GM12878 (cell line): ENCODE measurements at regions not wholly inside any gene's neighbourhood (a gene's known extent, or its start where the extent isn't known, plus 50 kb on each side); places are given as distances from the start of the nearest gene placed in this dataset.

ENCODE experiments used
- ATAC-seq: fragments of 200-7000 bp; cut with Tn5 transposase; 3 replicates; pipeline ENCODE4 v1.9.1; 2020; ENCODE audit warnings: mild to moderate bottlenecking, moderate library complexity
- BruUV-seq: library from RNA; stranded (reverse); fragments of 400-500 nt; replicated peaks from 2 replicates; lab custom pipeline; 2021; lab: Mats Ljungman, UMichigan
- CTCF ChIA-PET: fragments of 300-600 bp; sonication (Branson Sonifier 250); formaldehyde crosslinking; extraction: SDS; loops from one replicate; lab custom pipeline; 2021; ENCODE audit warnings: inconsistent platforms; lab: Yijun Ruan, JAX
- POLR2A ChIA-PET: fragments of 350-600 bp; formaldehyde crosslinking; extraction: SDS; loops from one replicate; lab custom pipeline; 2021; ENCODE audit warnings: inconsistent platforms; lab: Charles Lee
- RAD21 ChIA-PET: fragments of 300-600 bp; sonication (Branson Sonifier 250); formaldehyde crosslinking; loops from one replicate; lab custom pipeline; 2023; ENCODE audit warnings: antibody characterized with exemption; ENCODE audit not compliant: unreplicated experiment; lab: Charles Lee
- SMC1A ChIA-PET: fragments of 300-600 bp; sonication (Branson Sonifier 250); formaldehyde crosslinking; loops from one replicate; lab custom pipeline; 2023; ENCODE audit not compliant: unreplicated experiment, uncharacterized antibody; lab: Charles Lee
- DNase-seq: peaks from one replicate; pipeline ENCODE4 v3.0.0-alpha.2; 2011; ENCODE audit warnings: low read depth, low spot score
- FAIRE-seq: peaks from 3 replicates; lab custom pipeline; 2011; peaks lifted over from hg19 to GRCh38; lab: Jason Lieb, UNC
- H2AFZ ChIP-seq: 2 replicates; pipeline ENCODE4 v1.6.0; 2011; ENCODE audit warnings: low read depth, low read length, control low read depth; ENCODE audit not compliant: control insufficient read depth
- H3K27ac ChIP-seq: 2 replicates; pipeline ENCODE4 v1.5.1; 2011; ENCODE audit warnings: control low read depth; ENCODE audit not compliant: control insufficient read depth, insufficient read depth
- H3K27me3 ChIP-seq, 2 experiments: replicated peaks in 1 of 2; 2 replicates each; pipeline versions ENCODE4 v1.6.0 to v1.6.1; 2011; ENCODE audit warnings: low read length in 1 of 2; ENCODE audit not compliant: control insufficient read depth in 2 of 2, insufficient read depth in 2 of 2
- H3K36me3 ChIP-seq, 2 experiments: 2 replicates each; pipeline ENCODE4 v1.5.1; 2011; ENCODE audit warnings: low read length in 1 of 2; ENCODE audit not compliant: control insufficient read depth in 2 of 2, insufficient read depth in 2 of 2
- H3K4me1 ChIP-seq: 2 replicates; pipeline ENCODE4 v1.6.1; 2011; ENCODE audit warnings: mild to moderate bottlenecking, low read length, moderate library complexity, mixed read lengths; ENCODE audit not compliant: control insufficient read depth, insufficient read depth
- H3K4me2 ChIP-seq: 2 replicates; pipeline ENCODE4 v1.6.0; 2011; ENCODE audit warnings: control low read depth; ENCODE audit not compliant: control insufficient read depth, insufficient read depth
- H3K4me3 ChIP-seq: fragments of 200-600 bp; sonication (generic); 2 replicates; pipeline ENCODE4 v1.5.1; 2016
- H3K79me2 ChIP-seq: 2 replicates; pipeline ENCODE4 v1.6.0; 2011; ENCODE audit warnings: low read length; ENCODE audit not compliant: control insufficient read depth, insufficient read depth
- H3K9ac ChIP-seq: 2 replicates; pipeline ENCODE4 v1.8.0; 2011; ENCODE audit warnings: low read length, control low read depth, mixed read lengths; ENCODE audit not compliant: control insufficient read depth, insufficient read depth
- H3K9me3 ChIP-seq: replicated peaks from 3 replicates; pipeline ENCODE4 v1.5.1; 2011; ENCODE audit warnings: mild to moderate bottlenecking, low read length; ENCODE audit not compliant: control insufficient read depth, insufficient read depth
- H4K20me1 ChIP-seq: 2 replicates; pipeline ENCODE4 v1.6.0; 2011; ENCODE audit not compliant: control insufficient read depth, insufficient read depth
- EGR1 ChIP-seq, 2 experiments: IDR thresholded peaks; 1 replicate in 1 of 2; 2 replicates in 1 of 2; pipeline ENCODE4 v1.6.1; 2011 to 2012; ENCODE audit warnings: low read depth in 2 of 2, low read length in 2 of 2, borderline replicate concordance in 1 of 2, mild to moderate bottlenecking in 1 of 2, moderate library complexity in 1 of 2
- ESRRA ChIP-seq: IDR thresholded peaks from 2 replicates; pipeline ENCODE4 v1.6.1; 2012; ENCODE audit warnings: mild to moderate bottlenecking, low read length, improper control_type of control experiment
- ETV6 ChIP-seq, 2 experiments: fragments of 450-650 bp in 1 of 2; IDR thresholded peaks in 1 of 2; conservative IDR thresholded peaks in 1 of 2; 2 replicates each; pipeline ENCODE4 v1.6.1; 2014; ENCODE audit warnings: antibody characterized with exemption in 1 of 2, borderline replicate concordance in 1 of 2, low read depth in 1 of 2, mild to moderate bottlenecking in 1 of 2, moderate library complexity in 1 of 2
- GATAD2B ChIP-seq: fragments of 450-650 bp; conservative IDR thresholded peaks from 2 replicates; pipeline ENCODE4 v1.6.1; 2017; ENCODE audit warnings: low read depth, mild to moderate bottlenecking, moderate library complexity
- IKZF2 ChIP-seq, 2 experiments: fragments of 450-650 bp; IDR thresholded peaks; 2 replicates each; pipeline ENCODE4 v1.6.1; 2017; ENCODE audit warnings: mild to moderate bottlenecking in 2 of 2, moderate library complexity in 2 of 2
- MTA2 ChIP-seq: fragments of 450-650 bp; IDR thresholded peaks from 2 replicates; pipeline ENCODE4 v1.6.1; 2016; ENCODE audit warnings: low read depth, mild to moderate bottlenecking, moderate library complexity
- MXI1 ChIP-seq: fragments of 150-350 bp; IDR thresholded peaks from 2 replicates; pipeline ENCODE4 v1.6.1; 2011; ENCODE audit warnings: low read depth, mild to moderate bottlenecking, inconsistent platforms, low read length, improper control_type of control experiment
- NFXL1 ChIP-seq: fragments of 450-650 bp; IDR thresholded peaks from 2 replicates; pipeline ENCODE4 v1.6.1; 2017; ENCODE audit warnings: antibody characterized with exemption, mild to moderate bottlenecking, borderline replicate concordance
- PML ChIP-seq: IDR thresholded peaks from 2 replicates; pipeline ENCODE4 v1.6.1; 2012; ENCODE audit warnings: low read length, inconsistent platforms
- SMC3 ChIP-seq: IDR thresholded peaks from 2 replicates; pipeline ENCODE4 v1.6.1; 2011; ENCODE audit warnings: low read length, improper control_type of control experiment, borderline replicate concordance
- TBL1XR1 ChIP-seq: IDR thresholded peaks from 2 replicates; pipeline ENCODE4 v1.6.1; 2012; ENCODE audit warnings: low read depth, low read length, improper control_type of control experiment
- WRNIP1 ChIP-seq: IDR thresholded peaks from 2 replicates; pipeline ENCODE4 v1.6.1; 2011; ENCODE audit warnings: low read depth, low read length, improper control_type of control experiment, borderline replicate concordance
- WGBS: methylation state at CpG from one replicate; pipeline ENCODE4 v1.1.6; 2016; ENCODE audit warnings: low lambda C conversion rate; ENCODE audit not compliant: insufficient replicate concordance, insufficient coverage; ENCODE audit errors: missing lambda C conversion rate; 5-methylcytosine and 5-hydroxymethylcytosine counted together
- in situ Hi-C: fragments of 300-500 bp; cut with MboI; formaldehyde crosslinking; loops from 9 replicates; pipeline ENCODE4 v1.14.3; 2018; ENCODE audit warnings: mixed read lengths
- intact Hi-C: fragments of 100-400 bp; cut with micrococcal nuclease; formaldehyde crosslinking; loops from one replicate; pipeline ENCODE4 v1.14.2; 2022; ENCODE audit not compliant: unreplicated experiment
- TF ChIP-seq, protein P1 (sequence below): IDR thresholded peaks from 2 replicates; pipeline ENCODE4 v1.6.1; 2012; ENCODE audit warnings: improper control_type of control experiment, low read depth, low read length; ENCODE audit not compliant: insufficient replicate concordance
- TF ChIP-seq, protein P2 (sequence below): fragments of 450-650 bp; IDR thresholded peaks from 2 replicates; pipeline ENCODE4 v1.6.1; 2017; ENCODE audit warnings: mild to moderate bottlenecking, moderate library complexity
- TF ChIP-seq, protein P3 (sequence below): fragments of 450-650 bp; IDR thresholded peaks from 2 replicates; pipeline ENCODE4 v1.6.1; 2017; ENCODE audit warnings: borderline replicate concordance

DNA sequence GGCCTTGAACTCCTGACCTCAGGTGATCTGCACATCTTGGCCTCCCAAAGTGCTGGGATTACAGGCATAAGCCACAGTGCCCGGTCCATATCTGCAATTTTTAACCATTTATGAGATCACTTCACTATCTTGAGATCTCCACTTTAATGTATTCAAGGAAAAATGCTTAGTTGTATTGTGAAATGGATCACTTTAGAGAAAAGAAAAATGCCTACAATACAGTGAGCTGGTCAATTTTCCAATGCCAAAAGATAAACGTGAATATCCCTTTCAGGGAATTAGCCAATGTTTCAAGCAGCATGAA lies 82.8 kb upstream of the ZNF217 start:
- no peaks in the 10 kb centered on the region for H3K36me3 ChIP-seq
- ChIA-PET SMC1A (interaction anchor here (1.0 to 1.9 kb wide), 6 partner anchors 10 to 154 kb away, joined by 3 to 6 read pairs (median 4); no protein-coding TSS in a partner anchor), CTCF (no interaction called here), RAD21 (no interaction called here), POLR2A (no interaction called here)
- no peak overlapping the region for H3K4me2 ChIP-seq
- BruUV-seq: no TSS peak
- no peak overlapping the region for H3K27ac ChIP-seq
- H3K79me2 ChIP-seq: no peaks in the 10 kb centered on the region
- H3K27me3 ChIP-seq: no peaks in the 10 kb centered on the region
- H3K9ac ChIP-seq: no peak overlapping the region
- no peak for FAIRE-seq
- H3K4me1 ChIP-seq: peaks cover 6% of the 10 kb centered on the region; the same call in 1 of the 2 replicates
- TF ChIP-seq NFXL1 (peak; percentile 49; the same call in 1 of the 2 replicates), IKZF2 (IDR thresholded peaks at IDR 0.05) (no peak), TBL1XR1 (no peak), PML (no peak), MXI1 (no peak), WRNIP1 (no peak), EGR1 (IDR thresholded peaks at IDR 0.05; ENCODE audit: borderline replicate concordance in 1 of 2, low read depth in 2 of 2, low read length in 2 of 2) (no peak), MTA2 (no peak), ETV6 (conservative IDR thresholded peaks at IDR 0.05 in 1 of 2, IDR thresholded peaks at IDR 0.05 in 1 of 2; ENCODE audit: borderline replicate concordance in 1 of 2, low read depth in 1 of 2) (0 out of 4 replicates have a peak, but pooled peaks of 1 of the 2 experiments have one; percentile 81), GATAD2B (no peak), ESRRA (no peak), SMC3 (no peak)
- TF ChIP-seq, protein P1, sequence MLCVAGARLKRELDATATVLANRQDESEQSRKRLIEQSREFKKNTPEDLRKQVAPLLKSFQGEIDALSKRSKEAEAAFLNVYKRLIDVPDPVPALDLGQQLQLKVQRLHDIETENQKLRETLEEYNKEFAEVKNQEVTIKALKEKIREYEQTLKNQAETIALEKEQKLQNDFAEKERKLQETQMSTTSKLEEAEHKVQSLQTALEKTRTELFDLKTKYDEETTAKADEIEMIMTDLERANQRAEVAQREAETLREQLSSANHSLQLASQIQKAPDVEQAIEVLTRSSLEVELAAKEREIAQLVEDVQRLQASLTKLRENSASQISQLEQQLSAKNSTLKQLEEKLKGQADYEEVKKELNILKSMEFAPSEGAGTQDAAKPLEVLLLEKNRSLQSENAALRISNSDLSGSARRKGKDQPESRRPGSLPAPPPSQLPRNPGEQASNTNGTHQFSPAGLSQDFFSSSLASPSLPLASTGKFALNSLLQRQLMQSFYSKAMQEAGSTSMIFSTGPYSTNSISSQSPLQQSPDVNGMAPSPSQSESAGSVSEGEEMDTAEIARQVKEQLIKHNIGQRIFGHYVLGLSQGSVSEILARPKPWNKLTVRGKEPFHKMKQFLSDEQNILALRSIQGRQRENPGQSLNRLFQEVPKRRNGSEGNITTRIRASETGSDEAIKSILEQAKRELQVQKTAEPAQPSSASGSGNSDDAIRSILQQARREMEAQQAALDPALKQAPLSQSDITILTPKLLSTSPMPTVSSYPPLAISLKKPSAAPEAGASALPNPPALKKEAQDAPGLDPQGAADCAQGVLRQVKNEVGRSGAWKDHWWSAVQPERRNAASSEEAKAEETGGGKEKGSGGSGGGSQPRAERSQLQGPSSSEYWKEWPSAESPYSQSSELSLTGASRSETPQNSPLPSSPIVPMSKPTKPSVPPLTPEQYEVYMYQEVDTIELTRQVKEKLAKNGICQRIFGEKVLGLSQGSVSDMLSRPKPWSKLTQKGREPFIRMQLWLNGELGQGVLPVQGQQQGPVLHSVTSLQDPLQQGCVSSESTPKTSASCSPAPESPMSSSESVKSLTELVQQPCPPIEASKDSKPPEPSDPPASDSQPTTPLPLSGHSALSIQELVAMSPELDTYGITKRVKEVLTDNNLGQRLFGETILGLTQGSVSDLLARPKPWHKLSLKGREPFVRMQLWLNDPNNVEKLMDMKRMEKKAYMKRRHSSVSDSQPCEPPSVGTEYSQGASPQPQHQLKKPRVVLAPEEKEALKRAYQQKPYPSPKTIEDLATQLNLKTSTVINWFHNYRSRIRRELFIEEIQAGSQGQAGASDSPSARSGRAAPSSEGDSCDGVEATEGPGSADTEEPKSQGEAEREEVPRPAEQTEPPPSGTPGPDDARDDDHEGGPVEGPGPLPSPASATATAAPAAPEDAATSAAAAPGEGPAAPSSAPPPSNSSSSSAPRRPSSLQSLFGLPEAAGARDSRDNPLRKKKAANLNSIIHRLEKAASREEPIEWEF: no peak
- TF ChIP-seq, protein P2, sequence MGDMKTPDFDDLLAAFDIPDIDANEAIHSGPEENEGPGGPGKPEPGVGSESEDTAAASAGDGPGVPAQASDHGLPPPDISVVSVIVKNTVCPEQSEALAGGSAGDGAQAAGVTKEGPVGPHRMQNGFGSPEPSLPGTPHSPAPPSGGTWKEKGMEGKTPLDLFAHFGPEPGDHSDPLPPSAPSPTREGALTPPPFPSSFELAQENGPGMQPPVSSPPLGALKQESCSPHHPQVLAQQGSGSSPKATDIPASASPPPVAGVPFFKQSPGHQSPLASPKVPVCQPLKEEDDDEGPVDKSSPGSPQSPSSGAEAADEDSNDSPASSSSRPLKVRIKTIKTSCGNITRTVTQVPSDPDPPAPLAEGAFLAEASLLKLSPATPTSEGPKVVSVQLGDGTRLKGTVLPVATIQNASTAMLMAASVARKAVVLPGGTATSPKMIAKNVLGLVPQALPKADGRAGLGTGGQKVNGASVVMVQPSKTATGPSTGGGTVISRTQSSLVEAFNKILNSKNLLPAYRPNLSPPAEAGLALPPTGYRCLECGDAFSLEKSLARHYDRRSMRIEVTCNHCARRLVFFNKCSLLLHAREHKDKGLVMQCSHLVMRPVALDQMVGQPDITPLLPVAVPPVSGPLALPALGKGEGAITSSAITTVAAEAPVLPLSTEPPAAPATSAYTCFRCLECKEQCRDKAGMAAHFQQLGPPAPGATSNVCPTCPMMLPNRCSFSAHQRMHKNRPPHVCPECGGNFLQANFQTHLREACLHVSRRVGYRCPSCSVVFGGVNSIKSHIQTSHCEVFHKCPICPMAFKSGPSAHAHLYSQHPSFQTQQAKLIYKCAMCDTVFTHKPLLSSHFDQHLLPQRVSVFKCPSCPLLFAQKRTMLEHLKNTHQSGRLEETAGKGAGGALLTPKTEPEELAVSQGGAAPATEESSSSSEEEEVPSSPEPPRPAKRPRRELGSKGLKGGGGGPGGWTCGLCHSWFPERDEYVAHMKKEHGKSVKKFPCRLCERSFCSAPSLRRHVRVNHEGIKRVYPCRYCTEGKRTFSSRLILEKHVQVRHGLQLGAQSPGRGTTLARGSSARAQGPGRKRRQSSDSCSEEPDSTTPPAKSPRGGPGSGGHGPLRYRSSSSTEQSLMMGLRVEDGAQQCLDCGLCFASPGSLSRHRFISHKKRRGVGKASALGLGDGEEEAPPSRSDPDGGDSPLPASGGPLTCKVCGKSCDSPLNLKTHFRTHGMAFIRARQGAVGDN: no peak
- TF ChIP-seq, protein P3, sequence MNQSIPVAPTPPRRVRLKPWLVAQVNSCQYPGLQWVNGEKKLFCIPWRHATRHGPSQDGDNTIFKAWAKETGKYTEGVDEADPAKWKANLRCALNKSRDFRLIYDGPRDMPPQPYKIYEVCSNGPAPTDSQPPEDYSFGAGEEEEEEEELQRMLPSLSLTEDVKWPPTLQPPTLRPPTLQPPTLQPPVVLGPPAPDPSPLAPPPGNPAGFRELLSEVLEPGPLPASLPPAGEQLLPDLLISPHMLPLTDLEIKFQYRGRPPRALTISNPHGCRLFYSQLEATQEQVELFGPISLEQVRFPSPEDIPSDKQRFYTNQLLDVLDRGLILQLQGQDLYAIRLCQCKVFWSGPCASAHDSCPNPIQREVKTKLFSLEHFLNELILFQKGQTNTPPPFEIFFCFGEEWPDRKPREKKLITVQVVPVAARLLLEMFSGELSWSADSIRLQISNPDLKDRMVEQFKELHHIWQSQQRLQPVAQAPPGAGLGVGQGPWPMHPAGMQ: no peak
- 91% methylated on average over 2 of the region's 2 CpGs for WGBS
- H3K9me3 ChIP-seq: no peaks in the 10 kb centered on the region
- no peaks in the 10 kb centered on the region for H4K20me1 ChIP-seq
- no peak for DNase-seq
- in situ Hi-C loops (no loop called here), intact Hi-C loops (no loop called here)
- no peak for ATAC-seq
- no peak overlapping the region for H3K4me3 ChIP-seq
- H2AFZ ChIP-seq: no peak overlapping the region
